HG02642 (cell line): ENCODE measurements at regions not wholly inside any gene's neighbourhood (a gene's known extent, or its start where the extent isn't known, plus 50 kb on each side); places are given as distances from the start of the nearest gene placed in this dataset.
A peak's percentile ranks its signal among the peaks of the same experiment; 100 is the strongest.
"Not testable (repeated sequence)": the region's sequence is repeated elsewhere in the genome, so short reads cannot be mapped to it uniquely, and the experiment has no call there.

Experiments
- ATAC-seq: cut with Tn5 transposase; IDR thresholded peaks from one replicate; pipeline ENCODE4 v1.9.1; 2021; ENCODE audit warnings: mild to moderate bottlenecking; ENCODE audit not compliant: unreplicated experiment, poor library complexity

DNA sequence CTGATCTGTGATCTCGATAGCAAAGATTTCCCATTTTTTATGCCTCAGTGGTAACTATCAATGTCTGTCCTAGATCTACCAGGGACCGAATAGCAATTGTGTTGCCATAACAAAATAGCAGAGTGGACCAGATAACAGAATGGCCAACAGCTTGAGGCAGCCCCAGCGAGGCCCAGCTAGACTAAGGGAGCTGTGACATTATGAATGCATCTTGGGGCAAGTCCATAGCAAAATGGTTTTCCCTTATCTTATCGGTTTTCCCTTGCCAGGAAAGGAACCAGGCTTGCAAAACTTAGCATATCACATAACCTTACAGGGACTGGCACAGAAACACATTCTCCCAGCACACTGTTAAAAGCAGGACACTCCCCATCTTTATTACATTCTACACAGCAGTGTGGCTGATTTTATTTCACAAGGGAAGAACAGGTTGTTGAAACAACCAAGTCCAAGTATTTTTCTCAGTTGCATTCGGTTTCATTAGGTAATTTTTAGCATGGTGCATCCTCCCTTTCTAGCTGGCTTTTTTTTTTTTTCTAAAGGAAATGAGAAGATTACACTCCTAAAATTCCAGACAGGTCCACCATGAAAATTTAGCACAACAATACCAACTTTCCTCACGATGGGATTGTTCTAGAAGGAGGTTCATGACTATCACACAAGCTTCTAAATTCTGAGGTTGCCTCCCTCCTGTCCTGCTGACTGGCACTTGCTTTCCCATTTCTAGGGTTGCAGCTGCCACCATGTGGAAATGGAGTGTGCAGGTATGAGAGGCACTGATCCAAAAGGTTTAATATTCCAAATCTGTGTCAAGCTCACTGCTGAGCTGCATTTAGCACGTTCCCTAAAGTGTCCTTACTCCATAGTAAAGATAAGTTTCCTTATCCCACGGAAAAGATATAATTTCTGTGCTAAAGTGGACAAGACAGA lies 97.0 kb upstream of the SLC35G4 start:
- no peak for ATAC-seq

GRCh38 chr18:11511434-11512095 lies 97.8 kb upstream of the SLC35G4 start:
- peak; percentile 95 for ATAC-seq

- ATAC-seq = no peak
Measured at GRCh38 chr18:11506856-11507255, 102.5 kb upstream of the SLC35G4 start.

- no peak for ATAC-seq
Measured at GRCh38 chr18:11505993-11506392, 103.4 kb upstream of the SLC35G4 start.

- ATAC-seq = no peak
Measured at GRCh38 chr18:11504962-11505361, 104.4 kb upstream of the SLC35G4 start.

DNA sequence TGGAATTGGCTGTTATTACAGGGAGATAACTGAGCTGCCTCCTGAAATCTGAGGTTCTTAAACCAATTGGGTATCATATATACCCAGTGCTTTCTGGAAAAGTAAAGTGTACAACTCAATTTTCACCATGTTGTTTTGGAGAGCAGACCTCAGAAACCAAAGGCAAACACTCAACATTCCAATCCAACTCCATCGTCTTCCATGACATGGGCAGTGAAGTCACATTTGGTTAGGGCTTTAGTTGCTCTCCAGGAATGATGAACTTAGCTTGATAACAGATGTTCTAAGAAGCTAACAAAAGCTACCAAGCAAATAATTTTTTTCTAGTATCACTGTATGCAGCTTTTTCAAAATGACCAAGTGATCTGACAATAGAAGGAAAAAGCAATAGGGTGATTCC lies 107.0 kb upstream of the SLC35G4 start:
- ATAC-seq = no peak

- no peak for ATAC-seq
Measured at GRCh38 chr18:11501352-11501751, 108.0 kb upstream of the SLC35G4 start.

GRCh38 chr18:11500153-11501122 lies 109.0 kb upstream of the SLC35G4 start:
- ATAC-seq = no peak

DNA sequence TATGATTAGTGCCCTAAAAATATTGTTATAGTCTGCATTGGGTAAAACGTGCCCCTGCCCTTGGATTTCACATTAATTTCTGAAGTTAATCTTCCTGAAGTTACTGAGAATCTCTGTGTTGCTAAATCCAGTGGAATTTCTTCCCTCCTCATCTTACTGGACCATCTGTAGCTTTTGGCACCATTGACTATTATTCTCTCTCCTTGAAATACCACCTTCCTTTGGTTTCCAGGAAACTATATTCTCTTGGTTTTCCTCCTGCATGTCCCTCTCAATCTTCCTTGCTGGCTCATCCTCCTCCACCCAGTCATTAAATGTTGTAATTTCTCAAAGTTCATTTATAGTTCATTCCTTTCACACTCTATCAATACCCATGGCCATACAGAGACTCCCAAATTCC lies 110.6 kb upstream of the SLC35G4 start:
- ATAC-seq = no peak

GRCh38 chr18:11497585-11497984 lies 111.8 kb upstream of the SLC35G4 start:
- no peak for ATAC-seq

DNA sequence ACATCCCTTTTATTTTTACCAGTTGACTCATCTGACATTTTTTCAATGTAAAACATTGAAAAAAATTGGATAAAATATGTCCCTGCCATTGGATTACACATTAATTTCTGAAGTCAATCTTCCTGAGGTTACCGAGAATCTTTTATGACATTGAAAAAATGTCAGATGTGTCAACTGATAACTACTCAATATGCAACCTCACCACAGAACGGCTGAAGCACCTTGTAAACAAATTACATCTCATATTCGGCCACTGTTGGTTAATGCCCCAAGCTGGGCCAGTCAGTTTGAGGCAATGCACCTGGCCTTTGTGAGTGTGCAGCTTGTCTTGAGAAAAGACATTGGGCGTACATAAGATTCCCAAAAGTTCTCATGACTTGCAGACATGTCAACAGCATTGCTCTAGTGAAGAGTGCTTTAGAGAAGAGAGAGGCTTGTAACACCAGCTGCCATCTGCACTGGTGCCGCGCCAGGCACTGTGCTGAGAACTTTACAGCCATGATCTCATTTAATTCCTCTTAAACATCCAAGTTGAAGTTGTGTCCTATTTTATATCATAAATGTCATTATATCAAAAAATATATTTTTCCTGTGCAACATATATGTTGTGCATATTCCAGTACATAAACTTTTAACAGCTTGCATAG lies 112.7 kb upstream of the SLC35G4 start:
- ATAC-seq = no peak

DNA sequence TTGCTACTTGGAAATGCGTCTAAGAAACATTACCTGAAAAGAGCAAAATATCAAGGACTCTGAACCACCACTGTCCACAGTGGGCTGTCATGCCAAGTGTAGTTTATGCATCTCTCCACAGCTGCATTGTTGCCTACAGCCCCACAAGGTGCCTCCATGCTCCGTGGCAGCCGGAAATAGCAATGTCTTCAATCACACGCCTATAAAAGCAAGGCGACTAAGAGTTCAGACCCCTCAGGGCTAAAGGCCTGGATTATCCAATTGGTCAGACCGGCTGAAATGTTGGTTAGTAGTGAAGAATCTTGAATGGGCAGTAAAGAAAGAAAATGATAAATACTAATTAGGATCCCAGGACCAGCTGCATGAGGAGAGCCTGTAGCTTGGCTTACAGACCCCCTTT lies 114.0 kb upstream of the SLC35G4 start:
- ATAC-seq = no peak

DNA sequence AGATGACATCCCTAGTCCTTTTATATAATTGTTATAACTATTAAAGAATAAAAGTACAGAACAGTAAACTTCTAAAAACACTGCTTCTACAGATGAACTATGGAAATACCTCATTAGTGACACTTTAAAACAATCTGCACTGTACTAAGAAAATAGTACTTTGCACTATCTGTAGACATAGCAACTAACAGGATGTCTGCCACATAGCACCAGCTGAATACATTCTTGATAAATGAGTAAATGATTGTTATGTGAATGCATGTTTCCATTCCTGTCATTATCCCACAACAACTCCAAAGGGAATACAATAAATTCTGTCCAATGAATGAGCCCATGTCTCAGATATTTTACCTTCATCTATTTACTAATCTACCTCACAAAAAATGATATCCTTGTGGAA lies 115.3 kb upstream of the SLC35G4 start:
- ATAC-seq = no peak

DNA sequence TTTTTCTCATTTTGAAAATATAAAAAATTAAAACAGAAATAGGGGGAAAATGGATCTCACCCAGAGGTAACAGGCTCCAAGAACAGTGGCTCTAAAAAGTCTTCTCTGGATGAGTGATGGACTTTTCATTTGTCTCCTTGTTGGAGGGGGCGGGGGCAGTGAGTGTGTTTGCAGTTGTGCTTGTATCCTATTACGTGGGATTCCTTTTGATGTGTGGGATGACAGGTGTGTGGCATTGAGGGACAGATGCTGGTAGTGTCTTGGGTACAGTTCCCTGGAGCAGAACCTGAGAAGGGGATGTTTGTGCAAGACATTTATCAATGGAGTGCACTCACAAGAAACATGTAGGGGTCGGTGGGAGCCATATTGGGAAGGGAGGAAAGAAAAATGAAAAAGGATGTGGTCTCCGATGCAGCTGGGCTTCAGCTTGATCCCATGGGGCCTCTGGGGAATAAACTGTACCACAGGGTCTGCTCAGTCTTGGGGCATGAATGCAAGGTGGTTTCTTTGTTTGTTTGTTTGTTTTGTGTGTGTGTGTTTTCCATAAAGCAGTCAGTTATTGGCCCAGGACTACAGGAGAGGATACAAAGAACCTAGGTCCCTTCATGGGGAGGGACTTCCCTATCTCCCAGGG lies 120.0 kb upstream of the SLC35G4 start:
- ATAC-seq = no peak

GRCh38 chr18:11488175-11488574 lies 121.2 kb upstream of the SLC35G4 start:
- ATAC-seq = no peak

DNA sequence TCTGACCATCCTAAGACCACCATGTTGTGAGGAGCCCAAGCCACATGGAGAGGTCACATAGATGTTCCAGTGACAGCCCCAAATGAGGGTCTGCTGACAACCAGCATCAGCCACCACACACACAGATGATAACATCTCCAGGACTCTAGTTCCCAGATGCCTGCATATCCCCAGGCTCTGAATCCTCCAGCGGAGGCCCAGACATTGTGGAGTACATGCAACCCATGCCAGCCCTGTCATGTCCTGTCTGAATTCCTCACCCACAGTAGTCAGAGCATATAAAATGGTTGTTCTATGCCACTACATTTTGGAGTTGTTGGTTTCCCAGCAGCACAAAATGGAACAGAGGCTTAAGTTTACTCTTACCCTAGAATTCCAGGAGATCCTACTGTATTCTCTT lies 122.0 kb upstream of the SLC35G4 start:
- no peak for ATAC-seq

DNA sequence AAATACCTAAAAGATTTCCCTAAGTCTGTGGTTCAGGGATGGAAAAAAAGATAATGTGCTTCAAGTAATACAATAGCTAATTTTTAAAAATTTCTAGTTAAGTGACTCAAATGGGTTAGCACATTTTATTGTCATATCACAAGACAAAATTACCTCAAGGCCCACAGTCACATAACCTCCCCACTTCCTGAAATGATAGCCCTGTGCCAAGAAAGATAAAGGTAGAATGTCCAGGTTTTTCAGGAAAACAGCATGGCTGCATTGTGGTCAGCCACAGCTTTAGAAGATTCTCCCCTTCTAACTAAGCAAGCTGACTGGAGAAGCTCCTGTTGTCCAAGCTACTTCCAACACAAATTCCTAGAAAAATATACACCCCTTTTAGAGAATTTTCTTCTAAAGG lies 127.1 kb upstream of the SLC35G4 start:
- no peak for ATAC-seq

DNA sequence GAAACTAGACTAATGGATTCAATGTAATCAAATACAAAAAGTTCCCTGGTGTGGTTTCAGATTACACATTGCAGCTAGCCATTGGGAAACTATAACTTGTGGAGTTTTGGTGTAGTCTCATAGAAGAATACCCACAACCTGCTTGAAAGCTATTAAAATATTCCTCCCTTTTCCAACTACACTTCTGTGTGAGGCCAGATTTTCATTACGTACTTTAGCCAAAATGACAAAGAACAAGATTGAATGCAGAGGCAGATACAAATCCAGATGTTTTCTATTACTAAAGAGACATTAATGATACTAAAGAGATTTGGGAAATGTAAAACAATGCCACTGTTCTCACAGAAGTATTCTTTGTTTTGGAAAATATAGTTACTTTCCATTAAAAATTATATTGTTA lies 128.7 kb upstream of the SLC35G4 start:
- ATAC-seq = no peak

DNA sequence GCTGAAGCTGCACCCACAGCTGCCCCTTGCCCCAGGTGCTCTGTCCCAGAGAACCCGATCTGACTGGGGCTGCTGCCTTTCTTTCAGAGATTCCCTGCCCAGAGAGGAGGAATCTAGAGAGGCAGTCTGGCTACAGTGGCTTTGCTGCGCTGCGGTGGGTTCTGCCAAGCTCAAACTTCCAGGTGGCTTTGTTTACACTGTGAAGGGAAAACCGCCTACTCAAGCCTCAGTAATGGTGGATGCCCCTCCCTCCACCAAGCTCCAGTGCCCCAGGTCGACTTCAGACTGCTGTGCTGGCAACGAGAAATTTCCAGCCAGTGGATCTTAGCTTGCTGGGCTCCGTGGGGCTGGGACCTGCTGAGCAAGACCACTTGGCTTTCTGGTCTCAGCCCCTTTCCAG lies 130.4 kb upstream of the SLC35G4 start:
- not testable (repeated sequence) for ATAC-seq

DNA sequence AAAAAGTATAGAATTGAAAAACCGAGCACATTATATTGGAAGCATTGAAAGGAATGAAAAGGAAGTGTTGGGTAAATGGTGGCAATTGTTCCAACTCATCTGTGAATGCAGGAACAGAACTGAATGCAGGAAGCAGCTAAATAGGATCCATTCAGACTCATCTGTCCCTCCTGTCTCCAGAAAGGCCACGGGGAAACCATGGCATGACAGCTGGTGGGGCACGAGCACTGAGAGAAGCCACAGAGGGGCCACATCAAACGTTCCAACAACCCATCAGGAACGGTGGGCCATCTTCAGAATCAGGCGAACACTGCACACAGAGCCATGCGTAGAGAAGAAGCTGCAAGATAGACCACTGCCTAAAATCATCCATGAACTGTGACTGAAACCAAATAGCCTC lies 138.5 kb upstream of the SLC35G4 start:
- ATAC-seq = no peak
